ENCODE measurements at regions not wholly inside any gene's neighbourhood (a gene's known extent, or its start where the extent isn't known, plus 50 kb on each side); places are given as distances from the start of the nearest gene placed in this dataset.

DNA sequence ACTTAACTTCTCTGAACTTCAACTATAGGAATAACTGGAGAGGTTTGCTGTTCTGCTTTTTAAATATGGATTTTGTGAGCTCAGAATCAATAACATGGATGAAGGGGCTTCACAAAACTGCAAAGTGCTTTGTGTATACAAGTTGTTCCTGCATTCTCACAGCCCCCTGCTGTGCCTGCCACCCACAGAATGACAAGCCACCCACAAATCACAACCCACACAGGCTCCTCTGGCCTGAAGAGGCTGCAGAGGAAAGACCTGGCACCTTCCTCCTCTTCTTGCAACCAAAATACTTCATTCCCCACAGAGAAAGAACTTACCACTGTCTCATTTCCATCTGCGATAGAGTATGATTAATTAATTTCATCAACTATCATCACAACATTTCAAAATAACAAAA is 106.7 kb upstream of the NHSL1 start:
- ChIA-PET POLR2A (no interaction called here), RAD21 (ENCODE audit: low non-redundant PET in 1 of 2, low total read pairs in 2 of 2, uncharacterized antibody in 2 of 2, unreplicated experiment in 2 of 2) (no interaction called here), CTCF (no interaction called here)
- H3K9me3 ChIP-seq (ENCODE audit: control insufficient read depth in 1 of 2, insufficient read depth in 1 of 2, low read depth in 1 of 2, low read length in 2 of 2), result no peaks in the 10 kb centered on the region
- no peak overlapping the region for H3K27ac ChIP-seq (ENCODE audit: low read depth, low read length)
- H3K9ac ChIP-seq (ENCODE audit: low read length), result no peak overlapping the region
- no peak overlapping the region for H2AFZ ChIP-seq (ENCODE audit: low read depth, low read length, poor library complexity, severe bottlenecking)
- H3K27me3 ChIP-seq (ENCODE audit: insufficient read depth, low read length), result no peaks in the 10 kb centered on the region
- H3K4me3 ChIP-seq (replicated peaks in 1 of 2; ENCODE audit: low read depth in 1 of 2, low read length in 2 of 2), result no peak overlapping the region
- no peak overlapping the region for H3K4me2 ChIP-seq (ENCODE audit: low read length)
- H3K9me2 ChIP-seq (ENCODE audit: insufficient read depth), result no peaks in the 10 kb centered on the region
- BruUV-seq (replicated peaks), result no TSS peak
- no peaks in the 10 kb centered on the region; a peak in 1 of 4 replicates for H3K4me1 ChIP-seq (ENCODE audit: control insufficient read depth in 1 of 2, insufficient read depth in 2 of 2, low read length in 2 of 2)
- DNase-seq (ENCODE audit: low read depth, low spot score), result no peak
- intact Hi-C loops (cut with micrococcal nuclease), result no loop called here
- TF ChIP-seq SIN3A (IDR thresholded peaks at IDR 0.05; ENCODE audit: low read depth) (no peak), SRF (IDR thresholded peaks at IDR 0.05; ENCODE audit: low read depth) (no peak), YY1 (IDR thresholded peaks at IDR 0.05; ENCODE audit: extremely low read depth, insufficient replicate concordance, low read depth, low read length) (no peak), TCF7L2 (IDR thresholded peaks at IDR 0.05; ENCODE audit: borderline replicate concordance, extremely low read depth, insufficient read depth, insufficient read length) (no peak)
- TF ChIP-seq, protein P1, sequence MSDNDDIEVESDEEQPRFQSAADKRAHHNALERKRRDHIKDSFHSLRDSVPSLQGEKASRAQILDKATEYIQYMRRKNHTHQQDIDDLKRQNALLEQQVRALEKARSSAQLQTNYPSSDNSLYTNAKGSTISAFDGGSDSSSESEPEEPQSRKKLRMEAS (IDR thresholded peaks at IDR 0.05), result no peak
- TF ChIP-seq, protein P2, sequence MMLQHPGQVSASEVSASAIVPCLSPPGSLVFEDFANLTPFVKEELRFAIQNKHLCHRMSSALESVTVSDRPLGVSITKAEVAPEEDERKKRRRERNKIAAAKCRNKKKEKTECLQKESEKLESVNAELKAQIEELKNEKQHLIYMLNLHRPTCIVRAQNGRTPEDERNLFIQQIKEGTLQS (IDR thresholded peaks at IDR 0.05), result no peak
- TF ChIP-seq, protein P3, sequence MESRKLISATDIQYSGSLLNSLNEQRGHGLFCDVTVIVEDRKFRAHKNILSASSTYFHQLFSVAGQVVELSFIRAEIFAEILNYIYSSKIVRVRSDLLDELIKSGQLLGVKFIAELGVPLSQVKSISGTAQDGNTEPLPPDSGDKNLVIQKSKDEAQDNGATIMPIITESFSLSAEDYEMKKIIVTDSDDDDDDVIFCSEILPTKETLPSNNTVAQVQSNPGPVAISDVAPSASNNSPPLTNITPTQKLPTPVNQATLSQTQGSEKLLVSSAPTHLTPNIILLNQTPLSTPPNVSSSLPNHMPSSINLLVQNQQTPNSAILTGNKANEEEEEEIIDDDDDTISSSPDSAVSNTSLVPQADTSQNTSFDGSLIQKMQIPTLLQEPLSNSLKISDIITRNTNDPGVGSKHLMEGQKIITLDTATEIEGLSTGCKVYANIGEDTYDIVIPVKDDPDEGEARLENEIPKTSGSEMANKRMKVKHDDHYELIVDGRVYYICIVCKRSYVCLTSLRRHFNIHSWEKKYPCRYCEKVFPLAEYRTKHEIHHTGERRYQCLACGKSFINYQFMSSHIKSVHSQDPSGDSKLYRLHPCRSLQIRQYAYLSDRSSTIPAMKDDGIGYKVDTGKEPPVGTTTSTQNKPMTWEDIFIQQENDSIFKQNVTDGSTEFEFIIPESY (IDR thresholded peaks at IDR 0.05; ENCODE audit: extremely low read depth, insufficient replicate concordance, low read length), result no peak
- TF ChIP-seq, protein P4, sequence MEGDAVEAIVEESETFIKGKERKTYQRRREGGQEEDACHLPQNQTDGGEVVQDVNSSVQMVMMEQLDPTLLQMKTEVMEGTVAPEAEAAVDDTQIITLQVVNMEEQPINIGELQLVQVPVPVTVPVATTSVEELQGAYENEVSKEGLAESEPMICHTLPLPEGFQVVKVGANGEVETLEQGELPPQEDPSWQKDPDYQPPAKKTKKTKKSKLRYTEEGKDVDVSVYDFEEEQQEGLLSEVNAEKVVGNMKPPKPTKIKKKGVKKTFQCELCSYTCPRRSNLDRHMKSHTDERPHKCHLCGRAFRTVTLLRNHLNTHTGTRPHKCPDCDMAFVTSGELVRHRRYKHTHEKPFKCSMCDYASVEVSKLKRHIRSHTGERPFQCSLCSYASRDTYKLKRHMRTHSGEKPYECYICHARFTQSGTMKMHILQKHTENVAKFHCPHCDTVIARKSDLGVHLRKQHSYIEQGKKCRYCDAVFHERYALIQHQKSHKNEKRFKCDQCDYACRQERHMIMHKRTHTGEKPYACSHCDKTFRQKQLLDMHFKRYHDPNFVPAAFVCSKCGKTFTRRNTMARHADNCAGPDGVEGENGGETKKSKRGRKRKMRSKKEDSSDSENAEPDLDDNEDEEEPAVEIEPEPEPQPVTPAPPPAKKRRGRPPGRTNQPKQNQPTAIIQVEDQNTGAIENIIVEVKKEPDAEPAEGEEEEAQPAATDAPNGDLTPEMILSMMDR (IDR thresholded peaks at IDR 0.05 in 2 of 3, conservative IDR thresholded peaks at IDR 0.05 in 1 of 3; ENCODE audit: borderline replicate concordance in 1 of 3, insufficient read depth in 1 of 3, low read depth in 2 of 3, low read length in 2 of 3), result no peak
- ATAC-seq, result no peak
- no peaks in the 10 kb centered on the region for H3K36me3 ChIP-seq (ENCODE audit: control insufficient read depth in 1 of 2, insufficient read depth in 2 of 2, low read length in 2 of 2)
- no peaks in the 10 kb centered on the region for H3K79me2 ChIP-seq (ENCODE audit: insufficient read depth, low read length)
- no peaks in the 10 kb centered on the region for H4K20me1 ChIP-seq (ENCODE audit: insufficient read depth)
